ENCODE measurements at regions not wholly inside any gene's neighbourhood (a gene's known extent, or its start where the extent isn't known, plus 50 kb on each side); places are given as distances from the start of the nearest gene placed in this dataset.
"Not testable (repeated sequence)": the region's sequence is repeated elsewhere in the genome, so short reads cannot be mapped to it uniquely, and the experiment has no call there.

GRCh38 chr14:19511055-19511454 is 76.9 kb upstream of the POTEG start:
- not testable (repeated sequence) for DNase-seq (ENCODE audit: low read depth)

DNA sequence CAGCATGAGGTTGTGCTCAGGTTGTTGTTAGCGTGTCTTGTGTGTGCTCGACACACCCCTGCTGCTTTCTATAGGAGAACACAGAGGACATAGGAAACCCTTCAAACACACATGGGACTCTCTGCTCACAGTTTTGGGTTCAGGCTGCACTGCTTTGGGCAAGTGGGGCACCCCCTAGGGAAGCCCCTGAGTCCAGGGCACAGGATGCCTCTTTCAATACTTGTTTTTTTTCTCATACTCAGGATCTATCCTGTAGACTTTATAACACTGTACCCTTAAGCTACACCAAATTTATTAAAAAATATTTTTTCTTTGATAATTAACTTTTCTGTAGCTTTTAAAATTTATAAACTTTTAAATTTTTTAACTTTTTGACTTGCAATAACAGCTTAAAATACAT is 55.3 kb upstream of the POTEG start:
- not testable (repeated sequence) for DNase-seq (ENCODE audit: low read depth)

DNA sequence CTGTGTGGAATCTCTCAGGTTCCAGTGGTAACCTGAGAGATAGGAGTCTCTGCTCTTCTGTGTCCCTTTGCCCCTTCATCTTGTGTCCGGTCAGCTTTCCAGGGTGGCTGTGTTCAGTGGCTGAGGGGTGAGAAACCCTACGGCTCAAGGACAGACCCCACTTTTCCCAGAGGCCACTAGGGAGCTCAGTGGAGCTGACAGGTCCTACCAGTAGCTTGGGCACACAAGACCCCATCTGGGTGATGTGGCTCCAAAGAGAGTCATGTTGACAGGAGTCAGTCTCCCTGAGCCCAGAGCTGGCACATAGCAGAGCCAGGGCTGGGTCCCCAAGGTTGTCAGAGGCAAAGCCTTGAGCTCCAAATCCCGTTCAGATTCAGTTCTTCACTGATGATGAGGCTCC is 54.3 kb upstream of the POTEG start:
- not testable (repeated sequence) for DNase-seq (ENCODE audit: low read depth)

- DNase-seq (ENCODE audit: low read depth) = not testable (repeated sequence)
Measured at GRCh38 chr14:19487690-19488089, 53.5 kb upstream of the POTEG start.

DNA sequence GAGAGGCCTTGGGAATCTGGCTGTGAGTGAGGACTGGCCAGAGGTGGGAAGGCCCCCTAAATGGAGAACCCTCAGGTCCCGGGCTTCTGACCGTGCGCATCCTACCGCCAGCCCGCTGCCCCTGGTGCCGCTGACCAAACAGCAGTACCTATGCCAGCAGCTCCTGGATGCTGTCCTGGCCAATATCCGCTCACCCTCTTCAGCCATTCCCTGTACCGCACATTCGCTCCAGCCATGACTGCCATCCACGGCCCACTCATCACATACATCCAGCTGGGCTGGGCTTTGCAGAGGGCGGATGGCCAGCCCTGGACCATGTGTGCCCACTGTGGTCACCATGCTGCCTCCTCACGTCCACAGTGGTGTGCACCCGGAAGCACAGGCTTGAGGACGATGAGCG is 53.1 kb upstream of the POTEG start:
- DNase-seq (ENCODE audit: low read depth) = not testable (repeated sequence)

DNA sequence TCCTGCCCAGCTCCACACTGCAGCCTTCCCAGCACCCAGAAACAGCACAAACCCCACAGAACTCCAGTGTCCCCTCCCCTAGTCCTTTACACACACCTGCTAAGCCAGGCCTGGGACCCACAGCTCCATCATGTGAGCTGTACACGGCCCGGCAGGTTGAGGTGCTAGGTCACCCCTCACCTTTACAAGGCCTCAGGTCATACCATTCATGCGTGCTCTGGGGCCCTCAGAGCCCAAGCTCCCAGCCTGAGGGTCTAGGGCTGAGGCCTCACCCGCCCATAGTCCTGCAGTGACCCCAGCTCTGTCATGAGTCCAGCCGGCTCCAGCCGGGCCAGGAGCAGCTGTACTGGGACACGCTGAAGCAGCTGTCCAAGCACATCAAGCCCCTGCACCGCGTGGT is 51.2 kb upstream of the POTEG start:
- peak; percentile 0 for DNase-seq (ENCODE audit: low read depth)

Data from iris pigment epithelial cell (primary cell).